ENCODE measurements at regions not wholly inside any gene's neighbourhood (a gene's known extent, or its start where the extent isn't known, plus 50 kb on each side); places are given as distances from the start of the nearest gene placed in this dataset.

DNA sequence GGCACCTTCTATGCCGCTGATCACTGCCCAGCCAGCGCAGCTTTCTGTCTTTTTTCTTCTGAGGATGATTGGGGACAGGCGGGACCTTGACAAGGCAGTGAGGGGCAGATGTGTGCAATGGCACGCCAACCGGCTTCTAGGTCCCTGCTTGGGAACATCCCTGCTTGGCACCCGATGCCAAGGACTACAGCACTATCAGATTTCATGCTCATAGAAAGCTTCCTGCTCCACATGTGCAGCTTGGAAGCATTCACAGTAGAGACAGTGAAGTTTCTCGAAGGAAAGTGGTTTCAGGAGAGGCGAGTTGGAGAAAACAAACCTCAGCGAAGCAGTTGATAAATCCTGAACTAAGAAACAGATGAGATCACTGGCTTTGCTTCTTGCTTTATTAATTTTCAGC, 267.5 kb upstream of the HABP2 start:
- H3K27me3 ChIP-seq, result no peaks in the 10 kb centered on the region
- H3K27ac ChIP-seq, result no peak overlapping the region
- no peaks in the 10 kb centered on the region for H3K4me1 ChIP-seq
- no peaks in the 10 kb centered on the region for H3K9me3 ChIP-seq
- H3K4me3 ChIP-seq, result no peak overlapping the region
- 74 to 77% methylated on average over 9 of the region's 9 CpGs for WGBS, 2 donors
- TF ChIP-seq EP300 (IDR thresholded peaks at IDR 0.05), result no peak
- no peak for TF ChIP-seq POLR2A (IDR thresholded peaks at IDR 0.05)
- no peak for TF ChIP-seq CTCF (IDR thresholded peaks at IDR 0.05)
- DNase-seq (ENCODE audit: low spot score in 2 of 2), result no peak
- H3K36me3 ChIP-seq, result no peaks in the 10 kb centered on the region

- no peak for DNase-seq (ENCODE audit: low spot score in 2 of 2)
- TF ChIP-seq POLR2A (IDR thresholded peaks at IDR 0.05) (no peak), EP300 (IDR thresholded peaks at IDR 0.05) (no peak), CTCF (IDR thresholded peaks at IDR 0.05) (no peak)
- Histone ChIP-seq H3K27ac (no peak overlapping the region), H3K4me1 (peaks cover 0 to 7% (median 0%) of the 10 kb centered on the region in 4 donors), H3K27me3 (no peaks in the 10 kb centered on the region), H3K9me3 (no peaks in the 10 kb centered on the region), H3K36me3 (no peaks in the 10 kb centered on the region), H3K4me3 (no peak overlapping the region)
These were observed 265.3 kb upstream of the HABP2 start for GRCh38 chr10:113287592-113287991.

DNA sequence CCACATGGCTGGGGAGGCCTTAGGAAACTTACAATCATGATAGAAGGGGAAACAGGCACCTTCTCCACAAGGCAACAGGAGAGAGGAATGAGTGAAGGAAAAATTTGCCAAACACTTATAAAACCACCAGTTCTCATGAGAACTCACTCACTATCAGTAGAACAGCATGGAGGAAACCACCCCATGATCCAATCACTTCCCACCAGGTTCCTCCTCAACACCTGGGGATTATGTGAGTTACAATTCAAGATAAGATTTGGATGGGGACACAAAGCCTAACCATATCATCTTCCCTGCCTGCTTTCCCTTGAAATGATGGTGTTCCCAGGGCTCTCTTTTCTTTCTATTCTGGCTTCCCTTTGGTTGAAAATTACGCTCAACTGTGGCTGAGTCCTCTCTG, 262.7 kb upstream of the HABP2 start:
- no peak for DNase-seq (ENCODE audit: low spot score in 2 of 2)
- Histone ChIP-seq H3K4me3 (no peak overlapping the region), H3K9me3 (no peaks in the 10 kb centered on the region), H3K27ac (no peak overlapping the region), H3K36me3 (no peaks in the 10 kb centered on the region), H3K27me3 (no peaks in the 10 kb centered on the region), H3K4me1 (peaks cover 0 to 7% (median 0%) of the 10 kb centered on the region in 4 donors)
- WGBS, 2 donors, result 93 to 97% methylated on average over 1 of the region's 1 CpG
- TF ChIP-seq EP300 (IDR thresholded peaks at IDR 0.05) (no peak), POLR2A (IDR thresholded peaks at IDR 0.05) (no peak)

- Histone ChIP-seq H3K4me1 (peaks cover 0 to 7% (median 0%) of the 10 kb centered on the region in 4 donors), H3K36me3 (no peaks in the 10 kb centered on the region), H3K27me3 (no peaks in the 10 kb centered on the region), H3K27ac (no peak overlapping the region), H3K9me3 (no peaks in the 10 kb centered on the region), H3K4me3 (no peak overlapping the region)
- DNase-seq (ENCODE audit: low spot score in 2 of 2), result no peak
- WGBS, 2 donors, result 77 to 79% methylated on average over 2 of the region's 2 CpGs
- TF ChIP-seq POLR2A (IDR thresholded peaks at IDR 0.05) (no peak), CTCF (IDR thresholded peaks at IDR 0.05) (no peak), EP300 (IDR thresholded peaks at IDR 0.05) (no peak)
These were observed 261.4 kb upstream of the HABP2 start for GRCh38 chr10:113291413-113291812.

GRCh38 chr10:113292086-113292485, 260.8 kb upstream of the HABP2 start:
- DNase-seq (ENCODE audit: low spot score in 2 of 2), result no peak
- H3K36me3 ChIP-seq, result no peaks in the 10 kb centered on the region
- H3K27me3 ChIP-seq, result no peaks in the 10 kb centered on the region
- H3K9me3 ChIP-seq, result no peaks in the 10 kb centered on the region
- no peak overlapping the region for H3K4me3 ChIP-seq
- peaks cover 0 to 7% (median 0%) of the 10 kb centered on the region in 4 donors for H3K4me1 ChIP-seq
- H3K27ac ChIP-seq, result no peak overlapping the region
- TF ChIP-seq EP300 (IDR thresholded peaks at IDR 0.05), result no peak
- no peak for TF ChIP-seq CTCF (IDR thresholded peaks at IDR 0.05)
- TF ChIP-seq POLR2A (IDR thresholded peaks at IDR 0.05), result no peak
- WGBS, 2 donors, result 72 to 77% methylated on average over 3 of the region's 3 CpGs

GRCh38 chr10:113292743-113293142, 260.1 kb upstream of the HABP2 start:
- peaks cover 0 to 7% (median 0%) of the 10 kb centered on the region in 4 donors for H3K4me1 ChIP-seq
- H3K27ac ChIP-seq, result no peak overlapping the region
- TF ChIP-seq EP300 (IDR thresholded peaks at IDR 0.05) (no peak), CTCF (IDR thresholded peaks at IDR 0.05) (no peak), POLR2A (IDR thresholded peaks at IDR 0.05) (no peak)
- H3K27me3 ChIP-seq, result no peaks in the 10 kb centered on the region
- no peak for DNase-seq (ENCODE audit: low spot score in 2 of 2)
- no peaks in the 10 kb centered on the region for H3K36me3 ChIP-seq
- 93 to 96% methylated on average over 4 to 5 of the region's 5 CpGs for WGBS, 2 donors
- no peaks in the 10 kb centered on the region for H3K9me3 ChIP-seq
- no peak overlapping the region for H3K4me3 ChIP-seq

All from tibial nerve (tissue), 4 donors.